Spinal cord (tissue), 9 donors: ENCODE measurements at regions not wholly inside any gene's neighbourhood (a gene's known extent, or its start where the extent isn't known, plus 50 kb on each side); places are given as distances from the start of the nearest gene placed in this dataset.
A peak's percentile ranks its signal among the peaks of the same experiment; 100 is the strongest.
"Not testable (repeated sequence)": the region's sequence is repeated elsewhere in the genome, so short reads cannot be mapped to it uniquely, and the experiment has no call there.

Experiments
- DNase-seq, 6 donors: peaks; one replicate each; pipeline versions ENCODE4 v3.0.0 to v3.0.0-alpha.2; 2013 to 2015; ENCODE audit warnings: low spot score in 6 of 6, low read depth in 4 of 6
- H3K27ac ChIP-seq: one replicate; pipeline ENCODE4 v1.5.1; 2013; ENCODE audit warnings: low read depth, low read length, control low read depth
- H3K27me3 ChIP-seq: one replicate; pipeline ENCODE4 v1.6.1; 2013; ENCODE audit warnings: low read length; ENCODE audit not compliant: control insufficient read depth, insufficient read depth
- H3K36me3 ChIP-seq: one replicate; pipeline ENCODE4 v1.6.1; 2013; ENCODE audit warnings: low read length; ENCODE audit not compliant: control insufficient read depth, insufficient read depth
- H3K4me1 ChIP-seq: one replicate; pipeline ENCODE4 v1.6.1; 2013; ENCODE audit warnings: low read length; ENCODE audit not compliant: control insufficient read depth, insufficient read depth
- H3K4me3 ChIP-seq: one replicate; pipeline ENCODE4 v1.5.1; 2013; ENCODE audit warnings: low read depth, low read length, control low read depth
- H3K9me3 ChIP-seq: one replicate; pipeline ENCODE4 v1.6.1; 2013; ENCODE audit warnings: low read length; ENCODE audit not compliant: control insufficient read depth, insufficient read depth
- WGBS: methylation state at CpG from one replicate; pipeline ENCODE4 v1.1.5; 2013; ENCODE audit warnings: missing lambda C conversion rate; ENCODE audit not compliant: insufficient coverage; 5-methylcytosine and 5-hydroxymethylcytosine counted together
- donor health status: healthy.

GRCh38 chr7:76891771-76892170, 140.4 kb downstream of the SPDYE17 start:
- no CpG with 5 or more reads among the region's 1 CpG for WGBS
- not testable (repeated sequence) for DNase-seq

DNA sequence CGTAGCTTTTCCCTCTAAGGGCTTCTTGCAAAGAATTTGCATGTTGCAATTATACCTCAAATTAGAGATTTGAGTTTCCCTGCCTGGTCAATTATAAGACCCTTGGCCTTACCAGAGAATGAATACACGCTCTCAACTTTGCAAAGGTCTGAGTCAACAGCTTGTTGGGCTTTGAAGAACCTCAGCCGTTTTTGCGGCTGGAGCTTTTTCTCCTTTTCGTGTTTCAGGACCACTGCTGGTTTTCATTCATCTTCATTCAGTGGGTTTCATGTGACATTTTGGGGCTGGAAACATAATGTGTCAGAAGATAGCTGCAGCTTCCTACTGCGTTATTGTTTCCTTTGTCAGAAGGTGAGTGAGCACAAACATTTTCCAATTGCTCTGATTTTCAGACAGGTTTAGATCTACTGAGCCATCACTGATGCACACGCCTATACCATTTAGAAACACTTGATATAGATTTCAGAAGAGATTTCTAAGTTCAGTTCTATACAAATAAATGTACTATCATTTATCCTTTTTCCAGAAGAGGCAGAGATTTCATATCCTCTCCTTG, 152.3 kb downstream of the SPDYE17 start:
- not testable (repeated sequence) for H3K27ac ChIP-seq, H3K27me3 ChIP-seq, H3K4me3 ChIP-seq, H3K36me3 ChIP-seq, DNase-seq, H3K9me3 ChIP-seq, H3K4me1 ChIP-seq
- 100% methylated on average over 1 of the region's 7 CpGs for WGBS

More at GRCh38 chr7:76891771-76892170, 140.4 kb downstream of the SPDYE17 start:
- not testable (repeated sequence) for H3K36me3 ChIP-seq, H3K4me3 ChIP-seq, H3K9me3 ChIP-seq, H3K27ac ChIP-seq, H3K27me3 ChIP-seq, H3K4me1 ChIP-seq

DNA sequence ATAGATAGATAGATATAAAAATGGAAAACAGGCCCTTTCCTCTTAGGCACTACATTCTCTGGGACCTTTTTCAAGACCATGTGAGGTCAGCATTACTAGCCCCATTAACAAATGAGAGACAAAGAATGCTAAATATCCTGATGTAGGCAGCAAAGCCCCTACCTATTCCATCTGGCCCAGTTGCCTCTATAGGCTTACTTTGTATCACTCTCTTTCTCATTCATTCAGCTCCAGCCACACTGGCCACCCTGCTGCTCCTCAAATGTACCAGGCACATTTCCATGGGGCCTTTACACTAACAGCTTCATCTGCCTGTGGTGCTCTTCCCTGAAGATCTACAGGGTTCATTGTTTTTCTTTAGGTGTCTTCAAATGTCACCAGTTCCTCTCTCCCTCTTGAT, 156.4 kb downstream of the SPDYE17 start:
- not testable (repeated sequence) for H3K27me3 ChIP-seq, H3K36me3 ChIP-seq, H3K27ac ChIP-seq, H3K4me3 ChIP-seq, DNase-seq, H3K4me1 ChIP-seq, H3K9me3 ChIP-seq

DNA sequence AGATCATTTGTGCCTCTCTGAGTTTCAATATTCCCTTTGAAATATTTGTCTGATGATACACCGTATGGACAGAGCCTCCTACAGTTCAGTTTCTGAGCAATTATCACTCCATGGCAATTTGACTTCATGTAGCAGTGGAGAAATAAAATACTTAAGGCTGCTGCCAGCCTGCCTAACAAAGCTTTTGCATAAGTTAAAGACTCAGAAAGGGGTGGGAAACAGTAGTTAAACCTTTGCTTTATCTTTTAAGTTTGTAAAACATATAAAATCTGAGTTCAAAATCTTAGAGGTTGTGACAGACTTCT, 161.7 kb downstream of the SPDYE17 start:
- H3K4me3 ChIP-seq, H3K27ac ChIP-seq, H3K4me1 ChIP-seq, H3K36me3 ChIP-seq, H3K27me3 ChIP-seq, H3K9me3 ChIP-seq: not testable (repeated sequence)
- peak in 1 of 6 donors; percentile 66 for DNase-seq
- WGBS, result no CpG with 5 or more reads among the region's 1 CpG

DNA sequence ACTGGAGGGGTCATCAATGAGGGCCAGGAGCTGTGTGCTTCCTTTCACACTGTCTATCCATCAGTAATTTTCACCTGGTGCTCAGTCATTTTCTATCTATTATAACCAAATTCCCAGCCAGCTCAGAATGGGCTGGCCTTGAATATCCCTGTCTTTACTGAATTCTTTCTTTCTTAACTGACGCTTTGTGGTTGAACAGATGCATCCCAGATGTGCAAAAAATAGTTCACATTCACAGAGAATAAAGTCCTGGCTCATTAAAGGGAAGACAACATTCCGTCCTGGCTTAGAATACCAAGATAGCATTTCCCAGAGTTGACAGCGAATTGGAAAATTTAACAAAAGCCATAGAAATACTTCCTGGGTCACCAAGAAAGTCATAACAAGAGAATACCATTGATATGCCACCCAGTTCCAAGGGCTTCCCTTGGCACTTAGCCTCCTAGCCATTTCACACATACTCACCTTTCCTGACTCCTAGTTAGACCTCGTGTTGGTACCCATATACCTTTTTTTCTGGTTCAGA, 164.7 kb downstream of the SPDYE17 start:
- not testable (repeated sequence) for H3K4me3 ChIP-seq, DNase-seq, H3K4me1 ChIP-seq, H3K9me3 ChIP-seq, H3K36me3 ChIP-seq, H3K27me3 ChIP-seq, H3K27ac ChIP-seq
- no CpG with 5 or more reads among the region's 4 CpGs for WGBS

DNA sequence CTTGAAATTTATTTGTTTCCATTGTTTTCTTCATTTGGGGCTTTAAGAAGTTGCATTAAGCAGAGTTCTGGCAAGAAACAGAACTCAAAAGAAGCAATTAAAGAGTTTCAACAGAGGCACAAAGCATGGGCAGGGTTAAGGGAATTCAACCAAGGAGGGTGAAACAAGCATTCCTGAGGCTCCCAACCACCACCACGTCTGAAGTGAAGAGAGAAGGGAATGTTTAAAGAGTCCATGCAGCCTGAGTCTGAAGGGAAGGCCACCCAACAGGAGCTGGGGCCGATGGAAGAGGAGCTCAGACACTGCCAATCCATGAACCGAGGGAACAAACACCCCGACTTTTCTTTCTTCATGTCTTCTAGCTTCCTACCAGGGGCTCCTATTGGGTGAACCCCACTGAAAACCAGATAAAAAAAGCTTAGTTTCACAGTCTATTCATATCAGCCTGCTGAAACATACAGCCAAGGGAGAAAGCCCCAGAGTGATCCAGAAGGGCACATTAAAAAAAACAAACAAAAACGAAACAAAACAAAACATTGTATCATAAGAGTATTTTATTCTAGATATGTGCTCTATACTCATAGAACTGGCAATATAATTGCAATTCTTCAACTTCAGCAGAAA, 168.9 kb downstream of the SPDYE17 start:
- not testable (repeated sequence) for H3K27ac ChIP-seq, H3K9me3 ChIP-seq, DNase-seq, H3K4me3 ChIP-seq, H3K36me3 ChIP-seq, H3K4me1 ChIP-seq, H3K27me3 ChIP-seq
- no CpG with 5 or more reads among the region's 5 CpGs for WGBS

DNA sequence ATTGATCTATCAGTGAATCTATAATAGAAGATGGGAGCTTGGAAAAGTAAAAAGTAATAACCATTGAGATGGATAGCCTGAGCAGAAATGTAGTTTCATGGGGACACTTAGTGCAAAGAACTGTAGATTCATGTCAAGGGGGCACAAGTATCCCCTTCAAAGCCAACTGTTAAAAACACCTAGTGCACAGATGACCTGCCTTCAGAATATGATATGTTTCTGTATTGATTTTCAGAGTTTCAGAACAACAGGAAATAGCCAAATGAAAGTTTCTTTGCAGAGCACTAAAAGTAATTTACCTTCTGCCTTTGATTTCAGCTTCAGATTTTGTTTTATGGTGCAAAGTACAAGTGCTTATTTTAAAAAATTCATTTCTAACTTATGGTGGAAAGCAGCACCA, 169.9 kb downstream of the SPDYE17 start:
- H3K9me3 ChIP-seq, H3K4me1 ChIP-seq, H3K4me3 ChIP-seq, H3K27ac ChIP-seq, H3K36me3 ChIP-seq, H3K27me3 ChIP-seq: not testable (repeated sequence)
- DNase-seq, result peak in 1 of 6 donors; percentile 49

- H3K9me3 ChIP-seq, DNase-seq, H3K4me1 ChIP-seq, H3K27ac ChIP-seq, H3K4me3 ChIP-seq, H3K27me3 ChIP-seq, H3K36me3 ChIP-seq: not testable (repeated sequence)
- 88% methylated on average over 1 of the region's 5 CpGs for WGBS
Observed at GRCh38 chr7:76859933-76860332, 172.2 kb downstream of the SPDYE17 start.

DNA sequence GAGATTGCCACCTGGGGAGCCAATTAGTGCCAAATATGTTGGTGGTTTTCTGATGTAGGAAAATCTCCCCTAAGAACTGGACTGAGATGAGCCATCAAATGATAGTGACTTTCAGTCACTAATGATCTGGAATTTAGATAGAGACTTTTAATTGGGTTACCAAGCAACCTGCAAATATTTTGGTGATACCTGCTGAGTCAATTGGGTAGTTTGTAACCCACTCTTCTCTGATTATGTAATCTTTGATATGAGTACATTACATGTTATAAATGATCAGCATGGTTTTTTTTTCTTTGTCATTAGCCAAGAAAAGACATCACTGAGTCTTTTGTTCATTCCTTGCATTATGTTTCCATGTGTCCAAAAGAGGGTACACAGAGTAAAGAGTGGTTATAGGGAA, 177.5 kb downstream of the SPDYE17 start:
- not testable (repeated sequence) for H3K27ac ChIP-seq, H3K4me3 ChIP-seq, H3K27me3 ChIP-seq, H3K9me3 ChIP-seq, H3K36me3 ChIP-seq, DNase-seq, H3K4me1 ChIP-seq

- DNase-seq, H3K36me3 ChIP-seq, H3K4me1 ChIP-seq, H3K27ac ChIP-seq, H3K9me3 ChIP-seq, H3K4me3 ChIP-seq, H3K27me3 ChIP-seq: not testable (repeated sequence)
- no CpG with 5 or more reads among the region's 6 CpGs for WGBS
Observed at GRCh38 chr7:76852787-76853584, 179.2 kb downstream of the SPDYE17 start.
